IMR-90 (cell line): ENCODE measurements at regions not wholly inside any gene's neighbourhood (a gene's known extent, or its start where the extent isn't known, plus 50 kb on each side); places are given as distances from the start of the nearest gene placed in this dataset.
A peak's percentile ranks its signal among the peaks of the same experiment; 100 is the strongest.

ENCODE experiments used
- ATAC-seq: fragments of 200-7000 bp; cut with Tn5 transposase; 2 replicates; pipeline ENCODE4 v1.9.1; 2020; ENCODE audit warnings: low read depth, mild to moderate bottlenecking, moderate library complexity
- BruUV-seq: library from RNA; stranded (reverse); fragments of 400-500 nt; replicated peaks from 2 replicates; lab custom pipeline; 2021; lab: Mats Ljungman, UMichigan
- CTCF ChIA-PET: fragments of 300-600 bp; formaldehyde crosslinking; extraction: SDS; loops from one replicate; lab custom pipeline; 2021; ENCODE audit warnings: antibody characterized with exemption; lab: Yijun Ruan, JAX
- POLR2A ChIA-PET: fragments of 300-600 bp; sonication (Branson Sonifier 250); formaldehyde crosslinking; loops from one replicate; lab custom pipeline; 2022; ENCODE audit warnings: antibody characterized with exemption; ENCODE audit not compliant: unreplicated experiment; lab: Charles Lee
- DNase-seq: peaks from one replicate; pipeline ENCODE4 v3.0.0; 2013
- H2AFZ ChIP-seq: replicated peaks from 2 replicates; pipeline ENCODE3; 2013; ENCODE audit warnings: low read length, mild to moderate bottlenecking; ENCODE audit not compliant: poor library complexity
- H2AK5ac ChIP-seq: 2 replicates; pipeline ENCODE4 v1.6.1; 2013; ENCODE audit warnings: low read depth, low read length, inconsistent platforms
- H2AK9ac ChIP-seq: replicated peaks from 2 replicates; pipeline ENCODE3; 2013; ENCODE audit warnings: mild to moderate bottlenecking, low read depth, low read length, moderate library complexity; ENCODE audit not compliant: poor library complexity
- H2BK120ac ChIP-seq: 2 replicates; pipeline ENCODE4 v1.6.1; 2013; ENCODE audit warnings: low read depth, low read length, inconsistent platforms
- H2BK15ac ChIP-seq: 3 replicates; pipeline ENCODE4 v1.6.1; 2013; ENCODE audit warnings: low read depth, low read length, inconsistent platforms
- H2BK20ac ChIP-seq: 2 replicates; pipeline ENCODE4 v1.6.1; 2013; ENCODE audit warnings: low read depth, mild to moderate bottlenecking, inconsistent platforms, low read length, moderate library complexity
- H2BK5ac ChIP-seq: 2 replicates; pipeline ENCODE4 v1.6.1; 2013; ENCODE audit warnings: mild to moderate bottlenecking, low read depth, low read length, inconsistent platforms; ENCODE audit not compliant: poor library complexity, severe bottlenecking
- H3K14ac ChIP-seq: replicated peaks from 2 replicates; pipeline ENCODE4 v1.6.1; 2013; ENCODE audit warnings: low read depth, low read length, inconsistent platforms
- H3K18ac ChIP-seq: 2 replicates; pipeline ENCODE4 v1.6.1; 2013; ENCODE audit warnings: low read depth, low read length, control low read depth
- H3K23ac ChIP-seq: 2 replicates; pipeline ENCODE4 v1.6.1; 2013; ENCODE audit warnings: low read depth, low read length, inconsistent platforms
- H3K27ac ChIP-seq: 2 replicates; pipeline ENCODE4 v1.5.1; 2013; ENCODE audit warnings: mild to moderate bottlenecking, control low read depth, low read length; ENCODE audit not compliant: insufficient read depth
- H3K27me3 ChIP-seq: 2 replicates; pipeline ENCODE4 v1.6.1; 2013; ENCODE audit warnings: low read length; ENCODE audit not compliant: control insufficient read depth, insufficient read depth
- H3K36me3 ChIP-seq: 2 replicates; pipeline ENCODE4 v1.6.1; 2013; ENCODE audit warnings: low read length, mixed read lengths; ENCODE audit not compliant: control insufficient read depth, insufficient read depth
- H3K4ac ChIP-seq: 2 replicates; pipeline ENCODE4 v1.6.1; 2013; ENCODE audit warnings: low read depth, low read length, inconsistent platforms
- H3K4me1 ChIP-seq: 2 replicates; pipeline ENCODE4 v1.6.1; 2013; ENCODE audit warnings: low read length, mixed read lengths; ENCODE audit not compliant: control insufficient read depth, insufficient read depth
- H3K4me2 ChIP-seq: 2 replicates; pipeline ENCODE4 v1.6.1; 2013; ENCODE audit warnings: low read depth, mild to moderate bottlenecking, control low read depth, low read length, moderate library complexity
- H3K4me3 ChIP-seq: 2 replicates; pipeline ENCODE4 v1.5.1; 2013; ENCODE audit warnings: low read depth, mild to moderate bottlenecking, control low read depth, low read length, moderate library complexity; ENCODE audit not compliant: insufficient read depth
- H3K56ac ChIP-seq: 2 replicates; pipeline ENCODE4 v1.6.1; 2013; ENCODE audit warnings: low read length, inconsistent platforms; ENCODE audit not compliant: insufficient read depth; ENCODE audit errors: extremely low read depth
- H3K79me1 ChIP-seq, 2 experiments: 2 replicates each; pipeline ENCODE4 v1.6.1; 2013; ENCODE audit warnings: low read length in 2 of 2, inconsistent platforms in 1 of 2, low read depth in 1 of 2
- H3K9ac ChIP-seq: 2 replicates; pipeline ENCODE4 v1.6.1; 2013; ENCODE audit warnings: low read depth, low read length, control low read depth
- H3K9me1 ChIP-seq: 2 replicates; pipeline ENCODE4 v1.6.1; 2013; ENCODE audit warnings: low read length, inconsistent platforms; ENCODE audit not compliant: insufficient read depth
- H3K9me3 ChIP-seq: 2 replicates; pipeline ENCODE4 v1.6.1; 2013; ENCODE audit warnings: low read length; ENCODE audit not compliant: control insufficient read depth, insufficient read depth
- H4K20me1 ChIP-seq: 2 replicates; pipeline ENCODE4 v1.6.1; 2013; ENCODE audit warnings: low read length, inconsistent platforms; ENCODE audit not compliant: insufficient read depth
- H4K5ac ChIP-seq: 2 replicates; pipeline ENCODE4 v1.6.1; 2013; ENCODE audit warnings: mild to moderate bottlenecking, low read depth, low read length, control low read depth
- H4K8ac ChIP-seq, 2 experiments: 2 replicates each; pipeline ENCODE4 v1.6.1; 2013; ENCODE audit warnings: low read depth in 2 of 2, low read length in 2 of 2, control low read depth in 1 of 2, inconsistent platforms in 1 of 2
- H4K91ac ChIP-seq: 2 replicates; pipeline ENCODE4 v1.6.1; 2013; ENCODE audit warnings: low read depth, low read length, inconsistent platforms; ENCODE audit not compliant: insufficient read depth
- CEBPB ChIP-seq: IDR thresholded peaks from 2 replicates; pipeline ENCODE4 v1.6.1; 2012; ENCODE audit warnings: low read depth, low read length, improper control_type of control experiment
- CHD1 ChIP-seq: IDR thresholded peaks from 2 replicates; pipeline ENCODE4 v1.6.1; 2012; ENCODE audit warnings: low read depth, low read length, improper control_type of control experiment
- WGBS, 2 experiments: methylation state at CpG; one replicate each; pipeline versions ENCODE4 v1.1.5 to v1.1.7; 2013; ENCODE audit warnings: missing lambda C conversion rate in 2 of 2; ENCODE audit not compliant: insufficient read length in 1 of 2; ENCODE audit errors: extremely low coverage in 2 of 2; 5-methylcytosine and 5-hydroxymethylcytosine counted together
- dilution Hi-C: fragments of 300-500 bp; cut with HindIII; formaldehyde crosslinking; loops from one replicate; pipeline ENCODE4 v1.14.3; 2018; ENCODE audit warnings: low sequenced_read_pairs; ENCODE audit not compliant: unreplicated experiment
- in situ Hi-C: fragments of 300-500 bp; cut with MboI; formaldehyde crosslinking; loops from 3 replicates; pipeline ENCODE4 v1.14.3; 2019; ENCODE audit warnings: low sequenced_read_pairs, inconsistent platforms, mixed read lengths
- intact Hi-C: fragments of 100-400 bp; cut with micrococcal nuclease; formaldehyde crosslinking; loops from 2 replicates; pipeline ENCODE4 v1.10.0; 2022
- TF ChIP-seq, protein P1 (sequence below): fragments of 150-350 bp; IDR thresholded peaks from 2 replicates; pipeline ENCODE4 v1.6.1; 2016; ENCODE audit warnings: low read depth, mild to moderate bottlenecking, low read length, moderate library complexity, borderline replicate concordance

DNA sequence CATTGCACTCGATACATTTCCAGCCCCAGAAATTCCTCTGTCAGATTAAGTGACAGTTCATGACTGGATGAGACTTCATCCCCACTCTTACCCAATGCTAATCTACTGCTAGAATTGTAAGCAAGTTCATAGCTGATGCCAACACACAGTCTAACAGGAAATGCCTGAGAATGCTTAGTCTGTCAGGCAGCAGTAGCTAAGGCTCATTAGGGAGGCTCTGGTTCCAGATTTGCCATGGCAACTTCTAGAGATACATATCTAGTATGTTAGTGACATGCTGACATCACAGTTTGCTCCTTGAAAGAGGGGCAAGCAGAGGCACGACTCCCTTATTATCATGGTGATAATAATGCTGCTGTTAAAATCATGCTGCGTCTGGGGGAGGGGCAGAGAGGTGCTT lies 198.4 kb downstream of the RBM43 start:
- H2BK5ac ChIP-seq = no peak overlapping the region
- no peak overlapping the region for H3K14ac ChIP-seq
- ATAC-seq (peak; percentile 89), DNase-seq (peak; percentile 75)
- no peak overlapping the region for H3K9ac ChIP-seq
- H4K91ac ChIP-seq = no peak overlapping the region
- WGBS, 2 experiments = no CpG with 5 or more reads among the region's 3 CpGs
- dilution Hi-C loops (no loop called here), intact Hi-C loops (no loop called here), in situ Hi-C loops (no loop called here)
- H3K23ac ChIP-seq = no peak overlapping the region
- no peak overlapping the region for H3K56ac ChIP-seq
- peaks cover 4% of the 10 kb centered on the region for H3K4me1 ChIP-seq
- H2AK9ac ChIP-seq = no peak overlapping the region
- H3K36me3 ChIP-seq = no peaks in the 10 kb centered on the region
- H3K18ac ChIP-seq = 0 out of 2 replicates have a peak overlapping the region, but pooled peaks have one; percentile 48
- no peaks in the 10 kb centered on the region; the same call in 1 of the 2 replicates for H3K9me1 ChIP-seq
- H2AFZ ChIP-seq = no peak overlapping the region
- H4K20me1 ChIP-seq = no peaks in the 10 kb centered on the region
- peak overlapping the region; percentile 70; the same call in 1 of the 2 replicates for H3K4me2 ChIP-seq
- H3K27ac ChIP-seq = no peak overlapping the region
- BruUV-seq = no TSS peak
- peak overlapping the region in 1 of 2 experiments; percentile 63; a peak in 1 of 4 replicates for H4K8ac ChIP-seq
- no peak overlapping the region for H3K4ac ChIP-seq
- peak overlapping the region; percentile 40; the same call in 1 of the 2 replicates for H4K5ac ChIP-seq
- H3K27me3 ChIP-seq = no peaks in the 10 kb centered on the region
- ChIA-PET POLR2A (no interaction called here), CTCF (interaction anchor here (1.1 kb wide), 1 partner anchor 9 kb away, joined by 4 read pairs; no protein-coding TSS in a partner anchor)
- no peak overlapping the region for H2BK20ac ChIP-seq
- TF ChIP-seq CEBPB (peak; percentile 77), CHD1 (no peak)
- TF ChIP-seq, protein P1, sequence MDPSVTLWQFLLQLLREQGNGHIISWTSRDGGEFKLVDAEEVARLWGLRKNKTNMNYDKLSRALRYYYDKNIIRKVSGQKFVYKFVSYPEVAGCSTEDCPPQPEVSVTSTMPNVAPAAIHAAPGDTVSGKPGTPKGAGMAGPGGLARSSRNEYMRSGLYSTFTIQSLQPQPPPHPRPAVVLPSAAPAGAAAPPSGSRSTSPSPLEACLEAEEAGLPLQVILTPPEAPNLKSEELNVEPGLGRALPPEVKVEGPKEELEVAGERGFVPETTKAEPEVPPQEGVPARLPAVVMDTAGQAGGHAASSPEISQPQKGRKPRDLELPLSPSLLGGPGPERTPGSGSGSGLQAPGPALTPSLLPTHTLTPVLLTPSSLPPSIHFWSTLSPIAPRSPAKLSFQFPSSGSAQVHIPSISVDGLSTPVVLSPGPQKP = no peak
- H2AK5ac ChIP-seq = no peak overlapping the region
- H2BK120ac ChIP-seq = no peak overlapping the region
- H3K79me1 ChIP-seq = no peaks in the 10 kb centered on the region
- H2BK15ac ChIP-seq = no peak overlapping the region
- no peaks in the 10 kb centered on the region for H3K9me3 ChIP-seq
- H3K4me3 ChIP-seq = no peak overlapping the region
